D721Med (cell line): ENCODE measurements at regions not wholly inside any gene's neighbourhood (a gene's known extent, or its start where the extent isn't known, plus 50 kb on each side); places are given as distances from the start of the nearest gene placed in this dataset.
"Not testable (repeated sequence)": the region's sequence is repeated elsewhere in the genome, so short reads cannot be mapped to it uniquely, and the experiment has no call there.

Experiments used
- DNase-seq: peaks from one replicate; pipeline ENCODE4 v3.0.0; 2011; ENCODE audit warnings: low spot score; ENCODE audit not compliant: insufficient read length
- FAIRE-seq: peaks from 2 replicates; lab custom pipeline; 2011; peaks lifted over from hg19 to GRCh38; lab: Jason Lieb, UNC
- CTCF ChIP-seq: IDR thresholded peaks from 2 replicates; pipeline ENCODE4 v1.5.1; 2012; ENCODE audit warnings: mild to moderate bottlenecking, control low read depth; ENCODE audit not compliant: insufficient read depth; ENCODE audit errors: missing control alignments

DNA sequence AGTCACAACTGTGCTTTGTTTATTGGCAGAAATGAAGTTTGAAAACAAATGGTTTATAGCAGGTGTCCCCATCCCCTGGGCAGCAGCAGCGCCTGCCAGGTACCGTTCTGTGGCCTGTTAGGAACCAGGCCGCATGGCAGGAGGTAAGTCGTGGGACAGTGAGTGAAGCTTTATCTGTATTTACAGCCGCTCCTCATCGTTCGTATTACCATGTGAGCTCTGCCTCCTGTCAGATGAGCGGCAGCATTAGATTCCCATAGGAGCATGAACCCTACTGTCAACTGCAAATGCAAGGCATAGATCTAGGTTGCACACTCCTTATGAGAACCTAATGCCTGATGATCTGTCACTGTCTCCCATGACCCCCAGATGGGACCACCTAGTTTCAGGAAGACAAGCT lies 63.4 kb upstream of the SOD1 start:
- FAIRE-seq: no peak

DNA sequence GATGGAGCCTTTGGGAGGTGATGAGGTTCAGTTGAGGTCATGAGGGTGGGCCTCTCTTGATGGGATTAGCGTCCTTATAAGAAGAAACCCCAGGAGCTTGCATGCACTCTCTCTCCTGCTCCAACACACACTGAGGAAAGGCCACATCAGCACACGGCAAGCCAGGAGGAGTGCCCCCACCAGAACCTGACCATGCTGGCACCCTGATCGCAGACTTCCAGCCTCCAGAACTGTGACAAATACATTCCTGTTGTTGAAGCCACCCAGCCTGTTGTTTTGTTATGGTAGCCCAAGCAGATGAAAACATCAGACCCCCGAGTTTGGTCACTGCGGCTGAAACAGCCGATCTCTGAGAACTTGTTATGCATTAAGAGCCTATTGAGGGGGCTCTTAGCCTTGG lies 64.8 kb upstream of the SOD1 start:
- FAIRE-seq (no peak), DNase-seq (no peak)
- TF ChIP-seq CTCF: no peak

More for the DNA sequence above, 63.4 kb upstream of the SOD1 start:
- DNase-seq: no peak
- TF ChIP-seq CTCF: no peak

- FAIRE-seq (no peak), DNase-seq (no peak)
- TF ChIP-seq CTCF: no peak
Observed at GRCh38 chr21:31594279-31594678, 65.2 kb upstream of the SOD1 start.

GRCh38 chr21:31592963-31593560 lies 66.4 kb upstream of the SOD1 start:
- no peak for DNase-seq
- FAIRE-seq: no peak
- no peak for TF ChIP-seq CTCF

- TF ChIP-seq CTCF: no peak
- DNase-seq (no peak), FAIRE-seq (no peak)
Observed at GRCh38 chr21:31592516-31592915, 67.0 kb upstream of the SOD1 start.

DNA sequence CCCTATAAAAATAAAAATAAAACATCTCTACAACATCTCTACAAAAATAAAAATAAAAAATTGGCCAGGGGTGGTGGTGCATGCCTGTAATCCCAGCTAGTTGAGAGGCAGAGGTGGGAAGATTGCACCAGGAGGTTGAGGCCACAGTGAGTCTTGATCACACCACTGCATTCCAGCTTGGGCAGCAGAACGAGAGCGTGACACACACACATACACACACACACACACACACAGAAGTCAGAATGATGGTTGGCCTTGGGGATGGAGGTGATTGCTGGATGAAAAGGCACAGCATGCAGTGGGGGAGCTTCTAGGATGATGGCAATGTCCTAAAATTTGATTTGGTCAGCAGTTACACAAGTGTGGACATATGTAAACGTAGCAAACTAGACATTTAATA lies 69.7 kb upstream of the SOD1 start:
- DNase-seq (no peak), FAIRE-seq (no peak)
- no peak for TF ChIP-seq CTCF

- no peak for TF ChIP-seq CTCF
Observed at GRCh38 chr21:31586118-31586517, 73.4 kb upstream of the SOD1 start.

DNA sequence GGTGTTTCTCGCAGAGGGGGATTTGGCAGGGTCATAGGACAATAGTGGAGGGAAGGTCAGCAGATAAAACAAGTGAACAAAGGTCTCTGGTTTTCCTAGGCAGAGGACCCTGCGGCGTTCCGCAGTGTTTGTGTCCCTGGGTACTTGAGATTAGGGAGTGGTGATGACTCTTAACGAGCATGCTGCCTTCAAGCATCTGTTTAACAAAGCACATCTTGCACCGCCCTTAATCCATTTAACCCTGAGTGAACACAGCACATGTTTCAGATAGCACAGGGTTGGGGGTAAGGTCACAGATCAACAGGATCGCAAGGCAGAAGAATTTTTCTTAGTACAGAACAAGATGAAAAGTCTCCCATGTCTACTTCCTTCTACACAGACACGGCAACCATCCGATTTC lies 75.6 kb upstream of the SOD1 start:
- FAIRE-seq, DNase-seq: not testable (repeated sequence)

More at GRCh38 chr21:31586118-31586517, 73.4 kb upstream of the SOD1 start:
- FAIRE-seq: no peak
- DNase-seq: no peak
